ENCODE measurements at regions not wholly inside any gene's neighbourhood (a gene's known extent, or its start where the extent isn't known, plus 50 kb on each side); places are given as distances from the start of the nearest gene placed in this dataset.

GRCh38 chr4:33998291-33998690 is 2246.0 kb downstream of the ARAP2 start:
- TF ChIP-seq CTCF (IDR thresholded peaks at IDR 0.05 in 4 of 5, conservative IDR thresholded peaks at IDR 0.05 in 1 of 5) (no peak), POLR2A (IDR thresholded peaks at IDR 0.05) (no peak)
